ENCODE measurements at regions not wholly inside any gene's neighbourhood (a gene's known extent, or its start where the extent isn't known, plus 50 kb on each side); places are given as distances from the start of the nearest gene placed in this dataset.

DNA sequence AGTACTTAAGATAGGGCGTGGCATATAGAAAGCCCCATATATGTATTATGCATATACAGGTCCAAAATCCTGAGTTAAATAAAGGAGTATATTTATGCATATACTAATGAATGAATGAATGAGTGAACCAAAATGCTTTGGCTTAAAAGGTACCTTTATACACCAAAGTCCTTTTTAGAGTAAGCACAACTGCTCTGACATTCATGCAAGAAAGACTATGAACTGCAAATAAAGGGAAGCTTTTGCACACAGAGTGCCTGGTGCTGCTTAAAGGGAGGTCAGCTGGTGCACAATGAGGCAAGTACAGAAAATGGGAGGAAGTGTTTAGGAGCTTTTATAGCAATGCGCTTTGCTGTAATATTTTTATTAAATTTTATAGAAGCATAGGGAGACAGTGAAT lies 214.0 kb downstream of the KLF13 start:
- POLR2A ChIA-PET, result no interaction called here
- Histone ChIP-seq H3K27ac (ENCODE audit: insufficient read depth in 1 of 2, low read depth in 1 of 2, low read length in 2 of 2, poor library complexity in 1 of 2, severe bottlenecking in 2 of 2) (no peak overlapping the region), H3K36me3 (ENCODE audit: control insufficient read depth in 4 of 4, insufficient read depth in 4 of 4, low read length in 3 of 4) (no peaks in the 10 kb centered on the region), H3K27me3 (replicated peaks in 2 of 5; ENCODE audit: control insufficient read depth in 4 of 5, insufficient read depth in 5 of 5, low read length in 4 of 5) (peaks cover 0 to 6% (median 2%) of the 10 kb centered on the region in 5 experiments), H3K4me3 (ENCODE audit: control insufficient read depth in 1 of 7, extremely low read depth in 1 of 7, insufficient read depth in 4 of 7, low read depth in 2 of 7, low read length in 6 of 7) (no peak overlapping the region), H3K4me1 (ENCODE audit: control extremely low read depth in 1 of 4, control insufficient read depth in 4 of 4, insufficient read depth in 4 of 4, low read length in 3 of 4) (no peaks in the 10 kb centered on the region), H3K9me3 (ENCODE audit: control extremely low read depth in 1 of 5, control insufficient read depth in 4 of 5, insufficient read depth in 2 of 5, low read depth in 1 of 5, low read length in 4 of 5) (no peaks in the 10 kb centered on the region)
- CTCF ChIA-PET, result no interaction called here
- DNase-seq, result no peak
- 83% methylated on average over 1 of the region's 2 CpGs for WGBS (ENCODE audit: insufficient coverage)

DNA sequence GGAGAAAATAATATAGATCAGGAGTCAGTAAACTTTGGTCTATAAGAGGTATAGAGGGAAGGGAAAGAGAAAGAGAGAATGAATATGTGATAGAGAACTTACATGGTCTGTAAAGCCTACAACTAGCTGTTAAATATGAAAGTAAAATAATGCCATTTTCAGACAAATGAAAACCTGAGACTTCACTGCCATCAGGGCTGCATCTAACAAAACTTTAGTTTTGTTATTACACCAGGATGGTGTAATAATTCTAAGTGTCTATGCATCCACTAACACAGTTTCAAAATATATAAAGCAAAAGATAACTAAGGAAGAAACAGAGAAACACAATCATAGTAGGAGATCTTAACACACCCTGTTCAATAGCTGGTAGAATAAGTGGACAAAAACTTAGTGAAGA lies 217.7 kb downstream of the KLF13 start:
- CTCF ChIA-PET, result no interaction called here
- no peak for DNase-seq
- H3K27ac ChIP-seq (ENCODE audit: insufficient read depth in 1 of 2, low read depth in 1 of 2, low read length in 2 of 2, poor library complexity in 1 of 2, severe bottlenecking in 2 of 2), result no peak overlapping the region
- no peak overlapping the region for H3K4me3 ChIP-seq (ENCODE audit: control insufficient read depth in 1 of 7, extremely low read depth in 1 of 7, insufficient read depth in 4 of 7, low read depth in 2 of 7, low read length in 6 of 7)
- POLR2A ChIA-PET, result no interaction called here
- H3K27me3 ChIP-seq (replicated peaks in 2 of 5; ENCODE audit: control insufficient read depth in 4 of 5, insufficient read depth in 5 of 5, low read length in 4 of 5), result peaks cover 0 to 5% (median 2%) of the 10 kb centered on the region in 5 experiments
- H3K36me3 ChIP-seq (ENCODE audit: control insufficient read depth in 4 of 4, insufficient read depth in 4 of 4, low read length in 3 of 4), result no peaks in the 10 kb centered on the region
- H3K4me1 ChIP-seq (ENCODE audit: control extremely low read depth in 1 of 4, control insufficient read depth in 4 of 4, insufficient read depth in 4 of 4, low read length in 3 of 4), result no peaks in the 10 kb centered on the region
- H3K9me3 ChIP-seq (ENCODE audit: control extremely low read depth in 1 of 5, control insufficient read depth in 4 of 5, insufficient read depth in 2 of 5, low read depth in 1 of 5, low read length in 4 of 5), result no peaks in the 10 kb centered on the region

DNA sequence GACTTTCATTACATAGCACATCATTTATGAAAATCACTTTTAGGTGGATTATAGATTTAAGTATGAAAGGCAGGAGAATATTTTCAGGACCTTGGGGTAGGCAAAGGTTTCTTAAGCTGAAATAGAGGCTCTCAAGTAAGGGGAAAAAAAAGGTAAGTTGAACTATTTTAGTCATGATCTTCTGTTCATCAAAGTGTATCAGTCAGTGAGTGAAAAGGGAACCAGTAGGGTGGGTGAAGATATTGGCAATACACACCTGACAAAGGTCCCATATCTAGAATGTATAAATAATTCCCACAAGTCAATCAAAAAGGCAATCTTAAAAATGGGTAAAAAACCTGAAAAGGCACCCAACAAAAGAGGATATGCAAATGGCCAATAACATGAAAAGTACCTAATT lies 218.6 kb downstream of the KLF13 start:
- H3K27me3 ChIP-seq (replicated peaks in 2 of 5; ENCODE audit: control insufficient read depth in 4 of 5, insufficient read depth in 5 of 5, low read length in 4 of 5), result peaks cover 0 to 3% (median 2%) of the 10 kb centered on the region in 5 experiments
- CTCF ChIA-PET, result no interaction called here
- no peaks in the 10 kb centered on the region for H3K9me3 ChIP-seq (ENCODE audit: control extremely low read depth in 1 of 5, control insufficient read depth in 4 of 5, insufficient read depth in 2 of 5, low read depth in 1 of 5, low read length in 4 of 5)
- DNase-seq, result no peak
- H3K36me3 ChIP-seq (ENCODE audit: control insufficient read depth in 4 of 4, insufficient read depth in 4 of 4, low read length in 3 of 4), result no peaks in the 10 kb centered on the region
- no peak overlapping the region for H3K27ac ChIP-seq (ENCODE audit: insufficient read depth in 1 of 2, low read depth in 1 of 2, low read length in 2 of 2, poor library complexity in 1 of 2, severe bottlenecking in 2 of 2)
- H3K4me1 ChIP-seq (ENCODE audit: control extremely low read depth in 1 of 4, control insufficient read depth in 4 of 4, insufficient read depth in 4 of 4, low read length in 3 of 4), result no peaks in the 10 kb centered on the region
- POLR2A ChIA-PET, result no interaction called here
- H3K4me3 ChIP-seq (ENCODE audit: control insufficient read depth in 1 of 7, extremely low read depth in 1 of 7, insufficient read depth in 4 of 7, low read depth in 2 of 7, low read length in 6 of 7), result no peak overlapping the region

DNA sequence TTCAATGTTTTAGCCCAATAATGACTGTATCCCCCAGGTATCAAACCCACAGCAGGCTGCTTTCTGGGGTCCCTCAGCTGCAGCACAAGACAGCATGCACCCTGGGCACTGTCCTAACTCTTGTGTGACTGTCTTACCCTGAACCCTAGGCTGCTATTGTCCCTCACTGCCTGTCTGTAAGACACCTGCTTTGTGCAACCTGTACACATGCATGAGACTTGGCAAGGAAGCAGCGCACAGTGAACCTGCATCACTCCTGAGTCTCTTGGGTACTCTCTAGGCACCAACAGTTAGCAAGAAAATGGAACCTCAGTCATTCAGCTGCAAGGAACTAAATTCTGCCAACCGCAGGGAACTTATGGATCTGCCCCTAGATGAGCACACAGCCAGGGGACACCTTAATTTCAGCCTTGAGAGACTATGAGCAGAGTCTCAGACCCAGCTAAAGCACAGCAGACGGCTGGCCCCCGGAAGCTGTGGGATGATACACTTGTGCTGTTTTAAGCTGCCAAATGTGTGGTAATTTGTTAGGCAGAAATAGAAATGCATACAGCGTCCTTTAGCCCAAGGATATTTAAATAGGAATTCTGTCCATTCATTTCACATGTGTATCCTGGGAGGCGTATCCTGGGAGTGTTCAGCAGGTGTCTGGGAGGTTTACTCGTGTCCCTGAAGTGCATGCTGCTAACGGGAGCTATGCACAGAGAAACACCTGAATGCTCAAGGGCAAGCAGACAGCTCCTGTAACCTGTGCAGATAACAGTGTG lies 223.8 kb downstream of the KLF13 start:
- WGBS (ENCODE audit: insufficient coverage), result 97% methylated on average over 8 of the region's 8 CpGs
- DNase-seq, result no peak
- Histone ChIP-seq H3K9me3 (ENCODE audit: control extremely low read depth in 1 of 5, control insufficient read depth in 4 of 5, insufficient read depth in 2 of 5, low read depth in 1 of 5, low read length in 4 of 5) (no peaks in the 10 kb centered on the region), H3K27me3 (replicated peaks in 2 of 5; ENCODE audit: control insufficient read depth in 4 of 5, insufficient read depth in 5 of 5, low read length in 4 of 5) (no peaks in the 10 kb centered on the region), H3K27ac (ENCODE audit: insufficient read depth in 1 of 2, low read depth in 1 of 2, low read length in 2 of 2, poor library complexity in 1 of 2, severe bottlenecking in 2 of 2) (no peak overlapping the region), H3K4me3 (ENCODE audit: control insufficient read depth in 1 of 7, extremely low read depth in 1 of 7, insufficient read depth in 4 of 7, low read depth in 2 of 7, low read length in 6 of 7) (no peak overlapping the region), H3K4me1 (ENCODE audit: control extremely low read depth in 1 of 4, control insufficient read depth in 4 of 4, insufficient read depth in 4 of 4, low read length in 3 of 4) (no peaks in the 10 kb centered on the region), H3K36me3 (ENCODE audit: control insufficient read depth in 4 of 4, insufficient read depth in 4 of 4, low read length in 3 of 4) (no peaks in the 10 kb centered on the region)
- POLR2A ChIA-PET, result no interaction called here
- CTCF ChIA-PET, result no interaction called here

DNA sequence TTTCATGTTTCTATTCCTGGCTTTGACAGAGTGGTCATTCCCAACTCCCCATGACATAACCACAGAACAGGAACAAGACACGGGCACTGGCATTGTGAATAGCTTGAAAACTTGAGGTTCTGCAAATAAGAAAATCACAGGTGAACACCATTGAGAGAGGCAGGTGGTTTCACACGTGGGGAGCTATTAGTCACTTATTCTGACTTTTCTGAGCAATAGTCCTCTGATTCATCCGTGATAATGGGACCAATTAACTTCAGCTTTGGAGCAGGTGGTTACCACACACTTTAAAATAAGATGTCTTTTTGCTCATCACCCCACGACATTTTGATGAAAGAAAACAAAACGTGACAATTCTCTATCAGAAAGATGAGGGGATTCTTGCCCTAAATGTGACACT lies 224.7 kb downstream of the KLF13 start:
- Histone ChIP-seq H3K27ac (ENCODE audit: insufficient read depth in 1 of 2, low read depth in 1 of 2, low read length in 2 of 2, poor library complexity in 1 of 2, severe bottlenecking in 2 of 2) (no peak overlapping the region), H3K36me3 (ENCODE audit: control insufficient read depth in 4 of 4, insufficient read depth in 4 of 4, low read length in 3 of 4) (no peaks in the 10 kb centered on the region), H3K27me3 (replicated peaks in 2 of 5; ENCODE audit: control insufficient read depth in 4 of 5, insufficient read depth in 5 of 5, low read length in 4 of 5) (no peaks in the 10 kb centered on the region), H3K9me3 (ENCODE audit: control extremely low read depth in 1 of 5, control insufficient read depth in 4 of 5, insufficient read depth in 2 of 5, low read depth in 1 of 5, low read length in 4 of 5) (no peaks in the 10 kb centered on the region), H3K4me3 (ENCODE audit: control insufficient read depth in 1 of 7, extremely low read depth in 1 of 7, insufficient read depth in 4 of 7, low read depth in 2 of 7, low read length in 6 of 7) (no peak overlapping the region), H3K4me1 (ENCODE audit: control extremely low read depth in 1 of 4, control insufficient read depth in 4 of 4, insufficient read depth in 4 of 4, low read length in 3 of 4) (no peaks in the 10 kb centered on the region)
- DNase-seq, result no peak
- WGBS (ENCODE audit: insufficient coverage), result 86% methylated on average over 5 of the region's 5 CpGs
- CTCF ChIA-PET, result interaction anchor here (0.8 kb wide), 1 partner anchor 21 kb away, joined by 3 read pairs; no protein-coding TSS in a partner anchor
- POLR2A ChIA-PET, result no interaction called here

DNA sequence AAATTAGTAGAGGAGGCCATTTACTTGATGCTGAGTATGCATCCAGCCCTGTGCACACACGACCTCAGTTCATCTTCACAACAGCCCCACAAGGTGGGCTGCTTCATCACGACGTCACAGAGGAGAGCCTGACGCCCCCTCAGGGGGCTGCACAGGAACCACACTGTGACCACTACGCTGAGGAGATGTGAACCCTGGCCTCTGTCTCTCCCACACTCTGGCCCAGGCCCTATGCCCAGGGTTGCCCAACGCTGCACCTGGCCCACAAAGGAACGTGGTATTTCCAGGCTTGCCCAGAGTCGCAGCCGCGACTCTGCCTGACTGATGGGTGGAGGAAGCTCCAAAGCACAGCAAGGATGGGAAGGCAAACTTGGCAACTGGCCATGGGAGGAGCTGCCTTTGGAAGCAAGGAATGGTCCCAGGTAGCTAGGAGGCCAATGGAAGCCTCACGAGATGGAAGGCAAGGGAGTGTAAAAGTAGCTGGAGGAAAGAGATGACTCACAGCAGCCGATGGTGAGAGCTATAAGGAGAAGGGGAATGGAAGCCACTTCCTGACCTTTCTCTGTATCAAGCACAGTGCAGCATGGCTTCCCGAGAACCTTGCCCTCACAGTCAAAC lies 226.0 kb downstream of the KLF13 start:
- Histone ChIP-seq H3K4me1 (ENCODE audit: control extremely low read depth in 1 of 4, control insufficient read depth in 4 of 4, insufficient read depth in 4 of 4, low read length in 3 of 4) (no peaks in the 10 kb centered on the region), H3K27ac (ENCODE audit: insufficient read depth in 1 of 2, low read depth in 1 of 2, low read length in 2 of 2, poor library complexity in 1 of 2, severe bottlenecking in 2 of 2) (no peak overlapping the region), H3K4me3 (ENCODE audit: control insufficient read depth in 1 of 7, extremely low read depth in 1 of 7, insufficient read depth in 4 of 7, low read depth in 2 of 7, low read length in 6 of 7) (no peak overlapping the region), H3K9me3 (ENCODE audit: control extremely low read depth in 1 of 5, control insufficient read depth in 4 of 5, insufficient read depth in 2 of 5, low read depth in 1 of 5, low read length in 4 of 5) (no peaks in the 10 kb centered on the region), H3K27me3 (replicated peaks in 2 of 5; ENCODE audit: control insufficient read depth in 4 of 5, insufficient read depth in 5 of 5, low read length in 4 of 5) (no peaks in the 10 kb centered on the region), H3K36me3 (ENCODE audit: control insufficient read depth in 4 of 4, insufficient read depth in 4 of 4, low read length in 3 of 4) (no peaks in the 10 kb centered on the region)
- CTCF ChIA-PET, result no interaction called here
- POLR2A ChIA-PET, result no interaction called here
- WGBS (ENCODE audit: insufficient coverage), result 98% methylated on average over 11 of the region's 13 CpGs
- no peak for DNase-seq

DNA sequence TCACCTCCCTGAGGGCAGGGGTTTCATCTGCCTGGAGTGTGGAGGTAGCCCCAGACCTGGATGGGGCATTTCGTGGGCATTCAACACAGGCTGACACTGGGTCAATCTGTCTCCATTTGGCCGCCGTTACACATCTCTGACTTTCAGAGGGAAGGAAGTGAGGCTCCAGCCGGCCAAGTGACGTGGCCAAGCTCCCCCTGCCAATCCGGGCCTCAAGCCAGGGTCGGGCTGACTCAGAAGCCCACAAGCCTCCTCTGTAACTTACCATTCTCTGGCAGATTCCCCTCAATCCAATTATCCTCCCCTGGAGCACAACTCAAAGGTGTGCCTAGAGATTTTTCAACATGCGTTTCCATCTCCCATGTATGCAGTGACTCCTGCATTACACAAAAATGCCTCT lies 227.6 kb downstream of the KLF13 start:
- Histone ChIP-seq H3K36me3 (ENCODE audit: control insufficient read depth in 4 of 4, insufficient read depth in 4 of 4, low read length in 3 of 4) (no peaks in the 10 kb centered on the region), H3K9me3 (ENCODE audit: control extremely low read depth in 1 of 5, control insufficient read depth in 4 of 5, insufficient read depth in 2 of 5, low read depth in 1 of 5, low read length in 4 of 5) (no peaks in the 10 kb centered on the region), H3K27me3 (replicated peaks in 2 of 5; ENCODE audit: control insufficient read depth in 4 of 5, insufficient read depth in 5 of 5, low read length in 4 of 5) (no peaks in the 10 kb centered on the region), H3K27ac (ENCODE audit: insufficient read depth in 1 of 2, low read depth in 1 of 2, low read length in 2 of 2, poor library complexity in 1 of 2, severe bottlenecking in 2 of 2) (no peak overlapping the region), H3K4me1 (ENCODE audit: control extremely low read depth in 1 of 4, control insufficient read depth in 4 of 4, insufficient read depth in 4 of 4, low read length in 3 of 4) (no peaks in the 10 kb centered on the region), H3K4me3 (ENCODE audit: control insufficient read depth in 1 of 7, extremely low read depth in 1 of 7, insufficient read depth in 4 of 7, low read depth in 2 of 7, low read length in 6 of 7) (no peak overlapping the region)
- ChIA-PET POLR2A (no interaction called here), CTCF (no interaction called here)
- peak in 2 of 3 donors; percentile 1 to 14 for DNase-seq
- 42% methylated on average over 8 of the region's 8 CpGs for WGBS (ENCODE audit: insufficient coverage)
